ENCODE measurements at regions not wholly inside any gene's neighbourhood (a gene's known extent, or its start where the extent isn't known, plus 50 kb on each side); places are given as distances from the start of the nearest gene placed in this dataset.

GRCh38 chr3:80676866-80677265 lies 909.1 kb upstream of the ROBO1 start:
- no peak overlapping the region for H3K27ac ChIP-seq
- peak; percentile 44 for TF ChIP-seq CTCF (conservative IDR thresholded peaks at IDR 0.05)

GRCh38 chr3:80676261-80676660 lies 908.5 kb upstream of the ROBO1 start:
- no peak for TF ChIP-seq CTCF (conservative IDR thresholded peaks at IDR 0.05)
- no peak overlapping the region for H3K27ac ChIP-seq

GRCh38 chr3:80675790-80676189 lies 908.0 kb upstream of the ROBO1 start:
- H3K27ac ChIP-seq: no peak overlapping the region
- TF ChIP-seq CTCF (conservative IDR thresholded peaks at IDR 0.05): no peak

- no peak for TF ChIP-seq CTCF (conservative IDR thresholded peaks at IDR 0.05)
- H3K27ac ChIP-seq: no peak overlapping the region
Observed at GRCh38 chr3:80668600-80669294, 900.9 kb upstream of the ROBO1 start.

- H3K27ac ChIP-seq: no peak overlapping the region
- TF ChIP-seq CTCF (conservative IDR thresholded peaks at IDR 0.05): no peak
Observed at GRCh38 chr3:80668100-80668499, 900.3 kb upstream of the ROBO1 start.

- TF ChIP-seq CTCF (conservative IDR thresholded peaks at IDR 0.05): no peak
- H3K27ac ChIP-seq: no peak overlapping the region
Observed at GRCh38 chr3:80663426-80663825, 895.6 kb upstream of the ROBO1 start.

GRCh38 chr3:80655216-80655615 lies 887.4 kb upstream of the ROBO1 start:
- TF ChIP-seq CTCF (conservative IDR thresholded peaks at IDR 0.05): no peak
- H3K27ac ChIP-seq: no peak overlapping the region
